Esophagus squamous epithelium (tissue), 5 donors: ENCODE measurements at regions not wholly inside any gene's neighbourhood (a gene's known extent, or its start where the extent isn't known, plus 50 kb on each side); places are given as distances from the start of the nearest gene placed in this dataset.

Source experiments
- DNase-seq: peaks from one replicate; lab custom pipeline; 2025; lab: John Stamatoyannopoulos, UW
- H3K27ac ChIP-seq, 4 donors: fragments of 200-600 bp; sonication (generic); one replicate each; pipeline ENCODE4 v1.5.1; 2016 to 2019; ENCODE audit warnings: mild to moderate bottlenecking in 1 of 4
- H3K27me3 ChIP-seq, 4 donors: fragments of 200-600 bp; sonication (generic); 1 replicate in 3 of 4; 2 replicates in 1 of 4; pipeline versions ENCODE4 v1.5.1 to v1.6.0; 2017 to 2021; ENCODE audit warnings: antibody characterized with exemption in 1 of 4
- H3K36me3 ChIP-seq, 3 donors: fragments of 200-600 bp; sonication (generic); one replicate each; pipeline ENCODE4 v1.5.1; 2016 to 2019
- H3K4me1 ChIP-seq, 3 donors: fragments of 200-600 bp; sonication (generic); one replicate each; pipeline ENCODE4 v1.5.1; 2017 to 2019
- H3K4me3 ChIP-seq, 4 donors: fragments of 200-600 bp; sonication (generic); 1 replicate in 3 of 4; 2 replicates in 1 of 4; pipeline ENCODE4 v1.5.1; 2016 to 2019; ENCODE audit warnings: mild to moderate bottlenecking in 2 of 4, moderate library complexity in 1 of 4
- H3K9me3 ChIP-seq, 3 donors: fragments of 200-600 bp; sonication (generic); one replicate each; pipeline ENCODE4 v1.5.1; 2016 to 2019
- CTCF ChIP-seq, 6 experiments: fragments of 450-650 bp in 4 of 6; fragments of 200-600 bp in 2 of 6; sonication (generic) in 2 of 6; IDR thresholded peaks; one replicate each; pipeline ENCODE4 v1.5.1; 2016 to 2019; ENCODE audit warnings: antibody characterized with exemption in 6 of 6, mild to moderate bottlenecking in 4 of 6, moderate library complexity in 4 of 6
- POLR2A ChIP-seq, 4 donors: fragments of 450-650 bp; IDR thresholded peaks; one replicate each; pipeline ENCODE4 v1.6.1; 2017; ENCODE audit warnings: antibody characterized with exemption in 4 of 4, mild to moderate bottlenecking in 4 of 4, moderate library complexity in 3 of 4
- WGBS, 2 donors: methylation state at CpG; one replicate each; pipeline ENCODE4 v1.1.5; 2018; 5-methylcytosine and 5-hydroxymethylcytosine counted together
- intact Hi-C: fragments of 100-400 bp; cut with DNase I; formaldehyde crosslinking; loops from one replicate; pipeline ENCODE4 v1.15.0; 2022
- donor health status: DM: yes; HTN: yes; CAD: no.

GRCh38 chr11:106427736-106428135 is 350.3 kb downstream of the AASDHPPT start:
- Histone ChIP-seq H3K27ac (no peak overlapping the region), H3K4me3 (no peak overlapping the region), H3K4me1 (no peaks in the 10 kb centered on the region), H3K36me3 (no peaks in the 10 kb centered on the region), H3K27me3 (no peaks in the 10 kb centered on the region), H3K9me3 (no peaks in the 10 kb centered on the region)
- WGBS, 2 donors: 58 to 76% methylated on average over 2 of the region's 2 CpGs
- DNase-seq: no peak
- intact Hi-C loops: no loop called here
- no peak for TF ChIP-seq CTCF (IDR thresholded peaks at IDR 0.05)
- no peak for TF ChIP-seq POLR2A (IDR thresholded peaks at IDR 0.05)

- intact Hi-C loops: no loop called here
- TF ChIP-seq CTCF (IDR thresholded peaks at IDR 0.05) (no peak), POLR2A (IDR thresholded peaks at IDR 0.05) (no peak)
- WGBS, 2 donors: 65 to 68% methylated on average over 1 of the region's 1 CpG
Observed at GRCh38 chr11:106442032-106442431, 364.6 kb downstream of the AASDHPPT start.

GRCh38 chr11:106446302-106446701 is 368.8 kb downstream of the AASDHPPT start:
- WGBS, 2 donors: 88 to 95% methylated on average over 1 of the region's 1 CpG
- no peaks in the 10 kb centered on the region for H3K9me3 ChIP-seq

More at GRCh38 chr11:106442032-106442431, 364.6 kb downstream of the AASDHPPT start:
- Histone ChIP-seq H3K27ac (no peak overlapping the region), H3K36me3 (no peaks in the 10 kb centered on the region), H3K4me3 (no peak overlapping the region), H3K27me3 (peaks cover 0 to 2% (median 0%) of the 10 kb centered on the region in 4 donors), H3K4me1 (no peaks in the 10 kb centered on the region), H3K9me3 (no peaks in the 10 kb centered on the region)
- DNase-seq: no peak

GRCh38 chr11:106446955-106447354 is 369.5 kb downstream of the AASDHPPT start:
- H3K9me3 ChIP-seq: no peaks in the 10 kb centered on the region
- no peaks in the 10 kb centered on the region for H3K4me1 ChIP-seq
- no peak for DNase-seq
- TF ChIP-seq POLR2A (IDR thresholded peaks at IDR 0.05) (no peak), CTCF (IDR thresholded peaks at IDR 0.05) (no peak)
- no peaks in the 10 kb centered on the region for H3K36me3 ChIP-seq
- no peak overlapping the region for H3K4me3 ChIP-seq
- intact Hi-C loops: no loop called here
- no peak overlapping the region for H3K27ac ChIP-seq
- peaks cover 0 to 3% (median 0%) of the 10 kb centered on the region in 4 donors for H3K27me3 ChIP-seq
- WGBS, 2 donors: 29 to 41% methylated on average over 4 of the region's 4 CpGs

More at GRCh38 chr11:106446302-106446701, 368.8 kb downstream of the AASDHPPT start:
- H3K4me1 ChIP-seq: no peaks in the 10 kb centered on the region
- H3K27me3 ChIP-seq: peaks cover 0 to 3% (median 0%) of the 10 kb centered on the region in 4 donors
- H3K36me3 ChIP-seq: no peaks in the 10 kb centered on the region
- intact Hi-C loops: no loop called here
- TF ChIP-seq POLR2A (IDR thresholded peaks at IDR 0.05): no peak
- TF ChIP-seq CTCF (IDR thresholded peaks at IDR 0.05): no peak
- no peak overlapping the region for H3K4me3 ChIP-seq
- DNase-seq: no peak
- no peak overlapping the region for H3K27ac ChIP-seq

- no peak for TF ChIP-seq POLR2A (IDR thresholded peaks at IDR 0.05)
- TF ChIP-seq CTCF (IDR thresholded peaks at IDR 0.05): no peak
- Histone ChIP-seq H3K9me3 (no peaks in the 10 kb centered on the region), H3K4me3 (no peak overlapping the region), H3K27ac (no peak overlapping the region), H3K4me1 (no peaks in the 10 kb centered on the region), H3K36me3 (no peaks in the 10 kb centered on the region), H3K27me3 (peaks cover 0 to 3% (median 0%) of the 10 kb centered on the region in 4 donors)
- no peak for DNase-seq
- WGBS, 2 donors: 67 to 77% methylated on average over 5 of the region's 5 CpGs
- intact Hi-C loops: no loop called here
Observed at GRCh38 chr11:106447631-106448191, 370.2 kb downstream of the AASDHPPT start.
